ENCODE measurements at regions not wholly inside any gene's neighbourhood (a gene's known extent, or its start where the extent isn't known, plus 50 kb on each side); places are given as distances from the start of the nearest gene placed in this dataset.

DNA sequence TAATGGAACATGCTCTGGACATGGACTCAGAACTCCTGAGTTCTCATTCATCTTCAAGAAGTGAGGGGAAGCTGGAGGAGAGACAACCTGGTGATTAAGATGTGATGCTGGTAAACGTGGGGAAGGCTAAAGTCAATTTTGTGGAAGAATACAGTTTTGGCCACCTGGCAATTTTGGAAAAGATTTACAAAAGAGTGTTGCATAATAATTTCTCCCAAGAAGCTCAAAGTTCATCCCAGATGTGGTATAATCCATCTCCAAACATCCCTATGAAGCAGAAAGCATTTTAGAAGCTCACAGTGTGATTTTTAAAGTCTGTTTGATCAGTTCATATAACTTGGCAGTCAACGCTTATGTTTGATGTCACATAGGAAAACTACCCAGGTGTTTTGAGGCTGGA lies 208.7 kb downstream of the LMX1A start:
- no peak for DNase-seq (ENCODE audit: low spot score)

GRCh38 chr1:165144757-165145397 lies 211.6 kb downstream of the LMX1A start:
- DNase-seq (ENCODE audit: low spot score), result peak; percentile 63

DNA sequence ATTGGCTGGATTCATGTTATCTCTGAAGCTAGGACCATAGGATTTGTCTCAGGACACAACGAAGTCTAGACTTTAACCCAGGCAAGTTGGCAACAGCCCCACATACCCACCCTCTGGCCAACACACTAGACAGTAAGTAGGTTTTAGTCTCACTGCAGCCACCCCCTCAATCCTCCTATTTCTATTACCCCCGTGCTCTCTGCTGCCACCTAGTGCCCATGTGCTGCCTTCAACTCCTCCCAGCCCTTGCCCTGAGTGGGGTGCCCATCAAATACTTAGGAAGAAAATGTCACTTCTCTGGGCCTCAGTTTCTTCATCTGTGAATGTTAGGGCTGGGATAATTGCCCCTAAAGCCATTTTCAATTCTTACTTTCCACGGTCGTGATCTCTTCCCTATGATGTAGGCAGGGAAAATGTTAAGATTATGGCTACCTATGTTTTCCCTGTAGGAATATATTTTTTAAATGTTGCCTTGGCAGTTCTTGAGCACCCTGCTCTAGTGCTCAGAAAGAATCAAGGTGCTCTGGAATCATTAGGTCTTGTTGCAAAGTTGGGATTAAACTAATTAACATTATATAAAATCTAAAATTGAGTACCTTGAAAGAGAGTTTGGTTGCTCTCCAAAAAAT lies 213.0 kb downstream of the LMX1A start:
- DNase-seq (ENCODE audit: low spot score), result peak; percentile 33

DNA sequence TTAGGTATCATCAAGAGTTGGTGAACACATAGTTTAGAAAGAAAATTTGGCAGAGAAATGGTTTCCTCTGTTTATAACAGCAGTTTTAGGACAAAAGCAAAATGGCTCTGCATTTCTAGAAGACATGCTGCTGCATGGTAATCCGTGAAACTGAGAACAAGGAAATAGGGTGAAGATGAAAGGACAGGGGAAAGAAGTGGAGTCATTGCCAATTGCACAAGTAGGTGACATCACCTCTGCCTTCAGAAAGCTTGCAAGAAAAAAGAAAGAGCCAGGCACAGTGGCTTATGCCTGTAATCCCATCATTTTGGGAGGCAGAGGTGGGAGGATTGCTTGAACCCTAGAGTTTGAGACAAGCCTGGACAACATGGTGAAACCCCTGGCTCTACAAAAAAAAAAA lies 217.6 kb downstream of the LMX1A start:
- peak; percentile 17 for DNase-seq (ENCODE audit: low spot score)

- no peak for DNase-seq (ENCODE audit: low spot score)
Observed at GRCh38 chr1:165137551-165138316, 218.8 kb downstream of the LMX1A start.

DNA sequence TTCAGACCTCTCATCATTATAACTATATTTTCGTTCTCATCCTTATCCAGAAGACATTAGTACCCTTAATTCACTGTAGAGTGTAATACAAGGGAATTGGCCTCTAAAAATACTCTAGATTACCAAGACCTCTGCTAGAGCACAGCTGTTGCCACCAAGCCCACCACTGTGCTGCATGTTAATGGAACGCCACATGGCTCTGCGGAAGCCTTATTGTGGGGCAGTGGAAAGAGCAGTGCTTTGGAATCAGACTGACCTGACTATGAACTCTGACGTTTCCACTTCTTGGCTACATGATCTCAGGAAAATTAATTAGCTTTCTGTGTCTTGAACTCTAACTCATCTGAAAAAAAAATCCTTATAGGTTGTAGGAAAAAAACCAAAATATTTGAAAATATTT lies 222.1 kb downstream of the LMX1A start:
- DNase-seq (ENCODE audit: low spot score), result no peak

DNA sequence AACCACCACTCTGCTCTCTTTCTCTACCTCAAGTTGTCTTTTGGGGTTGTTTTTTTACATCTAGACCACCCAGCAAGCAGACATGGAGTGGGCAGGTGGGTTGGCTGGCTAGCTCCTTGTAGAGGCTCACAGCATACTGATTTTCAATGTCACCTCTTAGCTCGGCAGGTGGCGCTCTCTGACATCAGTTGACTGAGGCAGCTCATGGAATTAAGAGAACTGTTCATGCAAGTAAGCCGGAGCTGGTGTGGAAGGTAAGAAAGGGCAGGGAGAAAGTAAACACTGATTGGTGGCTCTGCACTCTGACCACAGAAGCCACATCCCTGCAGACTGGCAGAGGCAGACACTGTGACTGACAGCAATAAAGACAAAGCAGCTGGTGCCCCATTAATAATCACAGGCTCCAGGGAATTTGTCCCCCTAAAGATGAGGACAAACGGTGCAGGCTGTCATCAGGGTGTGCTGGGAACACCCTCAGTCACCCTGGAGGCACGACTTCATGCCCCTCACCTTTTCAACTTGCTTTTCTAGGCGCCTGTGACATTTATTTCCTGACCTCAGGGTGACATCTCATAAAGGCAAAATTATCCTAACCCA lies 226.8 kb downstream of the LMX1A start:
- DNase-seq (ENCODE audit: low spot score), result peak; percentile 78

- DNase-seq (ENCODE audit: low spot score), result no peak
Observed at GRCh38 chr1:165124772-165125171, 231.7 kb downstream of the LMX1A start.

- no peak for DNase-seq (ENCODE audit: low spot score)
Observed at GRCh38 chr1:165119086-165119485, 237.4 kb downstream of the LMX1A start.

DNA sequence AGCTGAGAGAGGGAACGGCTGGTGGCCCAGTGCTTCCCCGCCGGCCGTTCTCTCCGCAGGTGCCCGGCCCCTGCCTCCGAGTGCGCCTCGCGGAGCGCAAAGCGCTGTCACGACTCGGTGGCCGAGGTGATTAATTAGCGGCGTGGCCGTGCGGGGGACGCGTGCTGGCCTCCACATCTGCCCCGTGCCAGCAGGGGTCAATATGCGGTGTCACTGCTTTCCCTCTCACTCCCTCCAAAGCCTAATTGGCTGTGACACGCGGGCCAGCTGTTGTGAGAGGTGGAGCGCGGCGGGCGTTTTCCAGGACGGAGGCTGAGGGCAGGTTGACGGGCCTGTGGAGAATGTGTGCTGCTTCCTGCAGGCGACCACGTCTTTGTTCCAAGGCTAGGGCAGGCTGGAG lies 239.0 kb downstream of the LMX1A start:
- peak; percentile 58 for DNase-seq (ENCODE audit: low spot score)

GRCh38 chr1:165116732-165117131 lies 239.8 kb downstream of the LMX1A start:
- peak; percentile 97 for DNase-seq (ENCODE audit: low spot score)

- no peak for DNase-seq (ENCODE audit: low spot score)
Observed at GRCh38 chr1:165116171-165116570, 240.3 kb downstream of the LMX1A start.

- DNase-seq (ENCODE audit: low spot score), result no peak
Observed at GRCh38 chr1:165114889-165115285, 241.6 kb downstream of the LMX1A start.

GRCh38 chr1:165114022-165114888 lies 242.3 kb downstream of the LMX1A start:
- DNase-seq (ENCODE audit: low spot score), result peak; percentile 60

GRCh38 chr1:165112260-165112659 lies 244.3 kb downstream of the LMX1A start:
- DNase-seq (ENCODE audit: low spot score), result no peak

DNA sequence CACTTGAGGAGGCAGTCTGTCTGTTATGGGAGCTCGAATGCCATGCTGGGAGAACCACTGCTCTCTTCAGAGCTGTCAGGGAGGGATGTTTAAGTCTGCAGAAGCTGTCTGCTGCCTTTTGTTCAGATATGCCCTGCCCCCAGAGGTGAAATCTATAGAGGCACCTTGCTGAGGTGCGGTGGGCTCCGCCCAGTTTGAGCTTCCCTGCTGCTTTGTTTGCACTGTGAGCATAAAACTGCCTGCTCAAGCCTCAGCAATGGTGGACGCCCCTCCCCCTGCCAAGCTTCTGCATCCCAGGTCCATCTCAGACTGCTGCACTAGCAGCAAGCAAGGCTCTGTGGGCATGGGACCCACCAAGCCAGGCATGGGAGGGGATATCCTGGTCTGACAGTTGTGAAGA lies 247.5 kb downstream of the LMX1A start:
- DNase-seq (ENCODE audit: low spot score), result no peak

DNA sequence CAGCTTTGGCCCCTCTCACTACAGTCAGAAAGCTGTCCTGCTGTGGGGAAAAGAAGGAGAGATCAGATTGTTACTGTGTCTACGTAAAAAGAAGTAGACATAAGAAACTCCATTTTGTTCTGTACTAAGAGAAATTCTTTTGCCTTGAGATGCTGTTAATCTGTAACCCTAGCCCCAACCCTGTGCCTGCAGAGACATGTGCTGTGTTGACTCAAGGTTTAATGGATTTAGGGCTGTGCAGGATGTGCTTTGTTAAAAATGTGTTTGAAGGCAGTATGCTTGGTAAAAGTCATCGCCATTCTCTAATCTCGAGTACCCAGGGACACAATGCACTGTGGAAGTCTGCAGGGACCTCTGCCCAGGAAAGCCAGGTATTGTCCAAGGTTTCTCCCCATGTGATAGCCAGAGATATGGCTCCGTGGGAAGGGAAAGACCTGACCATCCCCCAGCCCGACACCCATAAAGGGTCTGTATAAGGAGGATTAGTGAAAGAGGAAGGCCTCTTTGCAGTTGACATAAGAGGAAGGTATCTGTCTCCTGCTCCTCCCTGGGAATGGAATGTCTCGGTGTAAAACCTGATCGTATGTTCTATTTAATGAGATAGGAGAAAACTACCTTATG lies 263.9 kb downstream of the LMX1A start:
- peak; percentile 8 for DNase-seq (ENCODE audit: low spot score)

- DNase-seq (ENCODE audit: low spot score), result no peak
Observed at GRCh38 chr1:165080253-165080896, 276.1 kb downstream of the LMX1A start.

DNA sequence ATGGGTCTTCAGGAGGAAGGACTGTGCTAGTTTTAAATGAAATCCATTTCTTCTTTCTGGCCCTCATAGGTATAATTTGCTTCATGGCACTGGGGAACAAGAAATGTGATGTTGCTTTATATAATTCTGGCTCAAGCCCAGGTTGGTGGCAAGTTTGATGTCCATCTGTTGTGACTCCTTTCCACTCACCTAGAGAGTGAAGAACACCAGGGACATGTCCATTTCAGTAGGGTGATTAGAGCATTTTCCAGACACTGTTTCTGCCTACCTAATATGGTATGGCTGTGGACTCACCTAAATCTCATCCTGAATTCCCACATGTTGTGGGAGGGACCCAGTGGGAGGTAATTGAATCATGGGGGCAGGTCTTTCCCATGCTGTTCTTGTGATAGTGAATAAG lies 278.1 kb downstream of the LMX1A start:
- DNase-seq (ENCODE audit: low spot score), result no peak

- peak; percentile 15 for DNase-seq (ENCODE audit: low spot score)
Observed at GRCh38 chr1:165075725-165076370, 280.7 kb downstream of the LMX1A start.
